SHP77 (cell line): ENCODE measurements at regions not wholly inside any gene's neighbourhood (a gene's known extent, or its start where the extent isn't known, plus 50 kb on each side); places are given as distances from the start of the nearest gene placed in this dataset.

ENCODE experiments used
- DNase-seq, 2 experiments: peaks; one replicate each; lab custom pipeline; 2025; lab: John Stamatoyannopoulos, UW

DNA sequence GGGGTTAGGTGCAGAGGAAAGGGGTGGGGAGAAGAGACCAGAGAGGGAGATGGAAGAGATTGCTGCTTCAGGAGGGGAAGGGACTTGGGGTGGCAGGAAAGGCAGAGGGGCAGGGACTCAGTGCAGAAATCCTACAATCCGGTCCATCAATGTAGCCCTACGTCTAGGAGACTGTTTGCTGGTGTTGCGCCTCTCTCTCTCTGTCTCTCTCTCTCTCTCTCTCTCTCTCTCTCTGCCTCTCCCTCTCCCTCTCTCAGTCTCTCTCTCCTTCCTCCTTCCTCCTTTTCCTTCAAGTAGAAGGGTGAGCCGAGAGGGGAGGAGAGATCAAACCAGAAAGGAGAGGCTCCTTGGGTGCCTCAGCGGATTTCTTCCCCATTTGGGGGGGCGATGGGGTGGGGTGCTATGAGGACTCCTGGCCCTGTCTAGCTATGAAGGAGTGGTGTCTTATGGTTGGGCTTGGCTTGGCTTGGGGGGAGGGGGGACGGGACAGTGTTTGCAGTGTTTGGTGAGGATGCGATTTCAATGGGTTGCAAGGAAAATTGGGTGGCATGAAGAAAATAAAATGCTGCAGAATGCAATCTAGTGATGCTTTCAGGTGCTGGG lies 181.2 kb downstream of the TBXT start:
- DNase-seq: no peak

DNA sequence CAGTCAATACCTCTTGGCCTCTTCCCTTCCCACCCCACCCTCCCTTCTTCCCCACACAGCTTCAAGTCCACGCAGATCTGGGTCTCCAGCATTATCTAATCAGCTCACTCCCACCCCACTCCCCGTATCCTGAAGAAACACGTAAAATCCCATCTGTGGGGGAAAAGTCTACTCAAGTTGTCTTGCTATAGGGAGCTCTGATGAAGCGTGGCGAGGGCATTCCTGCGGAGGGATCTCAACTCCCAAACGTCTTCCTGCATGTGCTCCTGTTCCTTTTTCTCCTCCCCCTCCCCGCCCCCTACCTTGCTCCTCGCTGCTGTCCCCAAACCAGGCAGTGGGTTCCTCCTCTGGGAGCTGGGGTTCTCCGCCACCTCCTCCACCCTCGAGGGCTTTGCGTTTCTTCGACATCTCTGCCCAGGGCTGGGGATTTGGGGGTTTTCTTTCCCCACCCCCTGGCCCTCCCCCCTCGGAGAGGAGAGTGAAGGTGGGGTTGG lies 181.8 kb downstream of the TBXT start:
- DNase-seq: no peak

GRCh38 chr6:165985281-165985805 lies 182.3 kb downstream of the TBXT start:
- DNase-seq: no peak

GRCh38 chr6:165984729-165985275 lies 182.8 kb downstream of the TBXT start:
- DNase-seq: peak; percentile 37 to 51

DNA sequence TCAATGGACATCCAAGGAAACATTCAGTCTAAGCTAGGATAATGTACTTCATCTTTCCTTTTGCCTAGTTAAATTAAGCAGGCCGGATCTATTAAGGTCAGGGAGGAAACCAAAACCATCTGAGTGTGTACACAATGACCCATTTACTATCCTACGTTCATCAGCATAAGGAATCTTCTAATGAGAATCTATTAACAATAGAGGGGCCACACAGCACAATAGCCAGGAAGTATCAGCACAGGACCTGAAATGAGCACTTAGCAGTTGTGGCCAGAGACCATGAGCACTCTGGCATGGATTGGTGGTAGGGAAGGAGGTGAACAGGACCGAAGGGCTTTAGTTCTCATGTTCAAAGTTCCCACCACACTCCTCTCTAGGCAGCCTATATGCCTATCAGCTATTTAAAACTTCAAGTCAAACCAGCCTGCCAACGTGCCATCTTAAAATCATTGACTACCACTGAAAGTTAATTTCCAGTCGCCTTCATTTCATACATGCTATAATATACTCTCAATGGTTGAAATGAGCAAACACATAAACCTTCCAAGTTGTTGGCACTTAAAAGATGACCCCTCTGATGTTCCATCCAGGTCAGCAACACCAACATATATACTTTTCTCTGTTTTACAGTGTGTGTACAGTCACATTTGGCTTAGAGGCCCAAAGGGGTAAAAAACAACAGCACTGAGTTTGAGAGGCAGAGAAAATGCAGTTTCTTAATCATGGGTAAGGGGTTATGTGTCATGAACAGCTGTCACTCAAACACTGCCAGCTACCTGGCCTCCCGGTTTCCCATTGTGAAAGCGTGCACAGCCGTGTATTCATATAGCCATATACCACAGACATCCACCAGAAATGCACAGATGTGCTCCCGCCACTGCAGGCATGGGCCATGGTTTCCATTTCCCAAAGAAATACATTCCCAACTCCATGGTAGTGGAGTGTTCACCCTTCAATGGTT lies 184.3 kb downstream of the TBXT start:
- no peak for DNase-seq

DNA sequence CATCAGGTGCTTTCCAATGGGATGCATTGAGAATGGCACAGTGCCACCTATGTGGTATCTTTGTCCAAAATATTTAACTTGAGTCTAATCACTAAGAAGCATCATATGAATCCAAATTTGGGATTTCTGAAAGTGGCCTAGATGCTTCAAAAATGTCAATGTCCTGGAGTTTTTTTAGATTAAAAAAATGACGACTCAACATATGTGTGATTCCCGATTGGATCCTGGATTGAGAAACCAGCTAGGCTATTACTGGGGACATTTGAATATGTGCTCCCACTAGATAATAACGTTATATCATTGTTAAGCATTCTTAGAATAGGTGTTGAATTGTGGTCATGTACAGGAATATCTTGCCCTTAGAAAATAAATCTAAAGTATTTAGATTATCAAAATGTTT lies 189.2 kb downstream of the TBXT start:
- no peak for DNase-seq

DNA sequence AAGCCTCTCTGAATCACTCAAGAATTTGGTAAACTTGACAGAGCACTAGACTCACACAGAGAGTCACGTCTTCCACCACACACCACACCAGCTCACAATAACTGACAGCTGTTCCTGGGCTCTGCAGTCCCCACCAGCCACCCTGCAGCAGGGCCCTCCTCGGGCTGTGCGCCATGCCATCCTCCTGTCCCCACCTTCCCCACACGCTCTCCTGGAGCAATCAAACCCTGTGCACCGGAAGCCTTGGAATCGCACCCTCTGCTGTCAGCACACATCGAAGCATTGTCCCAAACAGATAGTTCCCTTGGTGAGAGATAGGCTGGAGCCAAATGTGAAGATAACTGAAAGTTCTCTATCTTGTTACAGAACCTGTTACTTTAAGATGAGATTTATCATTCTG lies 191.0 kb downstream of the TBXT start:
- DNase-seq: no peak

DNA sequence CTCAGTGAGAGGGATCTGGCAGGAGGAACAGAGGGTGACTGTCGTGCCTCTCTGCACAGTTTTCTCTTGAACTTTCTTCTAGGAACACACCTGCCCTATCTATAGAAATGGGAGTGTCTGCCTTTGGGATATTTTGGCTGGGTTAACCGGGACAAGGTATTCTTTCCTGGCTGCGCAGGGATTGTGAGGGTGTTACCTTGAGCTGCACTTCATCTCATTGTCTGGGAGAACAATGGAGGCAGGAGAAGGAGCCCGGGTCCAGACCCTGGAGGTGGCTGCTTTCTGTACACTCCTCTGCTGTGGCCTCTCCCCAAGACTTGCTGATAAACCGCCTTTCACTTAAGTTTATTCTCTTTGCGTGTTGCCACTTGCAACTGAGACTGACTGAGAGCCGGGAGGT lies 192.8 kb downstream of the TBXT start:
- no peak for DNase-seq

GRCh38 chr6:165973473-165973872 lies 194.2 kb downstream of the TBXT start:
- DNase-seq: no peak

- DNase-seq: no peak
Observed at GRCh38 chr6:165972139-165972802, 195.4 kb downstream of the TBXT start.

DNA sequence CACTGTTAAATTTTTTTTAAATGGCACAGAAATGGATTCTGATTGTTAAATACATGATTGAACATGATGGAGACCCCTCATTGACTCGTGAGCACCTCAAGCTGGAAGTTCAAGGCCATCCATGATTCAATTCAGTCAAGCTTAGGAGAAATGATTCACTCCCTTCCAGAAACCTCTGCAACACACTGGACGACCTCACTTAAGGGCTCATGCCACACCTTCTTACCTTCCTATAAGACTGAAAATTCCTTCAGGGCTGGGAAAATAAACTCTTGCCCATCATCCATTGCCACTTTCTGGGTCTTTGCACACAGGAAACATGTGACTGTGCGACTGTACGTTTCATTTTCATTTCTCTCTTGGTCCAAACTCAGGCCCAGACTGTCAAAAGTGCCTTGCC lies 196.4 kb downstream of the TBXT start:
- DNase-seq: no peak

DNA sequence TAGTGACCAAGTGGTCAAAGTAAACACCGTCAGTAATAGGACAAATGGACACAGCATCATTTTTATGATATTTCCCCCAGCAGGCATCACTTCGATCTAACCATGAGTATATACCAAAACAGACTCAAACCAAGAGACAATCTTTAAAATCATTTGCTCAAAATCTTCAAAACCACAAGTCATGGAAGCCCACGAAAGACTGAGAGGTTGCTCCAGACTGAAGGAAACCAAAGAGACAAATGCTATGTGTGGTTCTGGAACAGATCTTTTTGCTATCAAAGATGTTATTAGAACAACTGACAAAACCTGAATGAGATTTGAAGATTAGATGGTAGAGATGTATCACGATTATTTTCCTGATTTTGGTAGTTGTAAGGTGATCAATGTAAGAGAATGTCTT lies 197.7 kb downstream of the TBXT start:
- DNase-seq: no peak

GRCh38 chr6:165969184-165969583 lies 198.5 kb downstream of the TBXT start:
- peak; percentile 28 to 31 for DNase-seq

DNA sequence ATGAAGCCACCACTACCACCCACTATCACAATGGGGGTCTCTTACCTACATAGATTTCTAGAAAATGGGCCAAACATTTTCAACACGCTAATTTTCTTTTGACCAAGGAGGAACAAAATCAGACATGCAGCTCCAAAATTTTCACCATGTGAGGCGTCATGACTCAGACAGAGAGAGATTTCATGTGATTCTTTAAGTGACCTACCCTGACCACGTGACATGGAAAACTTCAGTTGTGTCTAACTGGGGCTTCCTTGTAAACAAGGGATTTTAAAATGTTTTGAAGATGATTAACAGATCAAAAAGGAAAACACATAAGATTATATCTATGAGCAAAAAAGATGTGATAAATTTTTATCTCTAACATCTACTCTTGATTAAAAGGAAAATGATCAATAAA lies 199.2 kb downstream of the TBXT start:
- no peak for DNase-seq

DNA sequence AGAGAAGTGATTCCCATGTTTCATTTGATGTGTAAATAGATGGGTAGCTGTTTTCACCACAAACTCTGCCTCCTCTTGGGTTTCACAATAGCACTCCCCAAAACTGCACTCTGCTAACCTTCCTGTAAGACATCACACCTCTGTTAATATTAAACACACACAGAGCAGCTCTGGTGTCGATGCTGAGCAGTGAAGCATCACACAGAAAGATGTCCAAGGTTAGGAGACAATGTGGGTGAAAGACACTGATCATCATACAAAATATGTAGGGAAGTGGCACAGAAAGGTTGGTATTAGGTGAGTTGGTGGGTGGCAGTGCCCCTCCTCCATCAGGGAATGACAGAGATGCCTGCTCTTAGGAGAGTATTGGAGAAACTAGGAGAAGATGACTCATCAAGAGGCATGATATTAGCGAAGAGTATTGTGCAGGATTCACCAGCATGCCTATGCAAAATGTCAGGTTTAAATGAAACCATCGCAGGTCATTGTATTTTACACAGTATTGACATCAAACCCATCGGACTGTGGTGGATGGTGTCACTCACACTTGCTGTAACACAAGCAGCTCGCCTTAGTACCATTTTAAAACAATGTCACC lies 199.7 kb downstream of the TBXT start:
- DNase-seq: no peak

- no peak for DNase-seq
Observed at GRCh38 chr6:165963750-165964149, 203.9 kb downstream of the TBXT start.

DNA sequence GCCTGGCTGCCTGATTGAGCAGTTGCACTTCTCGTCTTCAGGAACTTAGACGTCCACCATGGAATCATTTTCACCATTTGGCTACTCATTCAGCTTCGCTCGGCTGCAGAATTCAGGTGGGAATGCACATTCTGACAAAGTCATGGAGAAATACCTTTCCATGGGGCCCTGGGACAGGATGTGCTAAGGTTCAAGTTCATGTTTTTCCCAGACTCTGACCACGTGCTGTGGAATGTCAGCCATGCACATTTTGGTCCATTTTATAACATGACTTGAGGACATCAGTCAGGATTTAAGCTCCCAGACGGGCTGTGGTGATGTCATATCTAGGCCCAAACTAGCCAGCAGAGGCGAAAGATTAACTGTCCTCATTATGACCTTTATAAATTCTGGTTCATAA lies 205.3 kb downstream of the TBXT start:
- no peak for DNase-seq

- no peak for DNase-seq
Observed at GRCh38 chr6:165961233-165961632, 206.4 kb downstream of the TBXT start.

GRCh38 chr6:165960695-165961094 lies 207.0 kb downstream of the TBXT start:
- DNase-seq: no peak

- no peak for DNase-seq
Observed at GRCh38 chr6:165959627-165960026, 208.0 kb downstream of the TBXT start.

DNA sequence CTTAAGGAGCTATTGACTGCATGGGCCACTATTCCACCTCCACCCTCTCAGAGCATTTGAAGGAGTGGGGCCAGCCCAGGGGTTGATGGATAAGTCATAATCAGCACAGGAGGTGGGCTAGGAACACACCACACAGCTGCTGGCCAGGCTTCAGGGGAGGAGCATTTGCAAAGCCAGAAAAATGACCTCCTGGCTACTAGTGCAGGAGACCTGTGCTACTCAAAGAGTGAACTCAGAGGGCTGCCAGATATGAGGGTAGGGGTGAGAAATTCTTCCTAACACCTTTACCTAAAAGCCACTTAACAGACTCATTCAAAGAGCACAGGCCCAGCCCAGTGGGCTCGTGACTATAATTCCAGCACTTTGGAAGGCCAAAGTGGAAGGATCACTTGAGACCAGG lies 210.8 kb downstream of the TBXT start:
- DNase-seq: no peak

- no peak for DNase-seq
Observed at GRCh38 chr6:165952514-165952913, 215.1 kb downstream of the TBXT start.
